ENCODE measurements at regions not wholly inside any gene's neighbourhood (a gene's known extent, or its start where the extent isn't known, plus 50 kb on each side); places are given as distances from the start of the nearest gene placed in this dataset.

DNA sequence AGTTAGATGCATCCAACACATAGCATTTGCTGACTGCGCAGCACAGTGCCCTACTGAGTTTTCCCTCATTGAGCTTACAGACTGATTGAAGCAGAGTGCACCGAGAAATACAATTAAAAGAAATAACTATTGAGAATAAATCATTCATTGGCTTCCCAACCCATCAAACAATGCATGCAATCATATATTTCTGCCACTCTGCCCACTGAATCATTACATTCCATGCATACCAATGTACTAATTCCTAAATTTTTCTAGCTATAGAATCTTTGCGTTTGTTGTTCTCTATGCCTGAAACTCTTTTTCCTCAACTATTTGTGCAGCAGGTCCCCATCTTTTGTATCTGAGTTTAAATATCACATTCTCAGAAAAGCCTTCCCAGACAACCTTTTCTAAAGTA lies 783.8 kb downstream of the SORCS1 start:
- TF ChIP-seq, protein P1, sequence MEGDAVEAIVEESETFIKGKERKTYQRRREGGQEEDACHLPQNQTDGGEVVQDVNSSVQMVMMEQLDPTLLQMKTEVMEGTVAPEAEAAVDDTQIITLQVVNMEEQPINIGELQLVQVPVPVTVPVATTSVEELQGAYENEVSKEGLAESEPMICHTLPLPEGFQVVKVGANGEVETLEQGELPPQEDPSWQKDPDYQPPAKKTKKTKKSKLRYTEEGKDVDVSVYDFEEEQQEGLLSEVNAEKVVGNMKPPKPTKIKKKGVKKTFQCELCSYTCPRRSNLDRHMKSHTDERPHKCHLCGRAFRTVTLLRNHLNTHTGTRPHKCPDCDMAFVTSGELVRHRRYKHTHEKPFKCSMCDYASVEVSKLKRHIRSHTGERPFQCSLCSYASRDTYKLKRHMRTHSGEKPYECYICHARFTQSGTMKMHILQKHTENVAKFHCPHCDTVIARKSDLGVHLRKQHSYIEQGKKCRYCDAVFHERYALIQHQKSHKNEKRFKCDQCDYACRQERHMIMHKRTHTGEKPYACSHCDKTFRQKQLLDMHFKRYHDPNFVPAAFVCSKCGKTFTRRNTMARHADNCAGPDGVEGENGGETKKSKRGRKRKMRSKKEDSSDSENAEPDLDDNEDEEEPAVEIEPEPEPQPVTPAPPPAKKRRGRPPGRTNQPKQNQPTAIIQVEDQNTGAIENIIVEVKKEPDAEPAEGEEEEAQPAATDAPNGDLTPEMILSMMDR (conservative IDR thresholded peaks at IDR 0.05; ENCODE audit: low read length): no peak
- no peak for TF ChIP-seq EZH2phosphoT487 (IDR thresholded peaks at IDR 0.05; ENCODE audit: borderline replicate concordance, low read depth, low read length)
